ENCODE measurements at regions not wholly inside any gene's neighbourhood (a gene's known extent, or its start where the extent isn't known, plus 50 kb on each side); places are given as distances from the start of the nearest gene placed in this dataset.
A peak's percentile ranks its signal among the peaks of the same experiment; 100 is the strongest.
"Not testable (repeated sequence)": the region's sequence is repeated elsewhere in the genome, so short reads cannot be mapped to it uniquely, and the experiment has no call there.

- TF ChIP-seq CTCF (IDR thresholded peaks at IDR 0.05; ENCODE audit: low read length, missing control alignments): no peak
- DNase-seq (ENCODE audit: low read depth): no peak
- no peak overlapping the region for H3K4me3 ChIP-seq (replicated peaks; ENCODE audit: low read depth, low read length)
Observed at GRCh38 chr20:47885909-47886453, 100.7 kb upstream of the SULF2 start.

- not testable (repeated sequence) for H3K4me3 ChIP-seq (replicated peaks; ENCODE audit: low read depth, low read length); DNase-seq (ENCODE audit: low read depth)
Observed at GRCh38 chr20:47883940-47884339, 98.7 kb upstream of the SULF2 start.

- no peak for DNase-seq (ENCODE audit: low read depth)
- no peak for TF ChIP-seq CTCF (IDR thresholded peaks at IDR 0.05; ENCODE audit: low read length, missing control alignments)
- no peak overlapping the region for H3K4me3 ChIP-seq (replicated peaks; ENCODE audit: low read depth, low read length)
Observed at GRCh38 chr20:47883186-47883585, 97.9 kb upstream of the SULF2 start.

GRCh38 chr20:47879771-47880170, 94.5 kb upstream of the SULF2 start:
- no peak overlapping the region for H3K4me3 ChIP-seq (replicated peaks; ENCODE audit: low read depth, low read length)
- DNase-seq (ENCODE audit: low read depth): no peak
- no peak for TF ChIP-seq CTCF (IDR thresholded peaks at IDR 0.05; ENCODE audit: low read length, missing control alignments)

- DNase-seq (ENCODE audit: low read depth): peak; percentile 63
- TF ChIP-seq CTCF (IDR thresholded peaks at IDR 0.05; ENCODE audit: low read length, missing control alignments): no peak
- H3K4me3 ChIP-seq (replicated peaks; ENCODE audit: low read depth, low read length): no peak overlapping the region
Observed at GRCh38 chr20:47878601-47879027, 93.3 kb upstream of the SULF2 start.

GRCh38 chr20:47876311-47877088, 91.2 kb upstream of the SULF2 start:
- DNase-seq (ENCODE audit: low read depth): no peak
- H3K4me3 ChIP-seq (replicated peaks; ENCODE audit: low read depth, low read length): no peak overlapping the region
- TF ChIP-seq CTCF (IDR thresholded peaks at IDR 0.05; ENCODE audit: low read length, missing control alignments): no peak

- no peak for TF ChIP-seq CTCF (IDR thresholded peaks at IDR 0.05; ENCODE audit: low read length, missing control alignments)
- peak; percentile 50 for DNase-seq (ENCODE audit: low read depth)
- no peak overlapping the region for H3K4me3 ChIP-seq (replicated peaks; ENCODE audit: low read depth, low read length)
Observed at GRCh38 chr20:47875297-47876025, 90.2 kb upstream of the SULF2 start.

Measured in fibroblast of pulmonary artery (primary cell).